HepG2 (cell line): ENCODE measurements at regions not wholly inside any gene's neighbourhood (a gene's known extent, or its start where the extent isn't known, plus 50 kb on each side); places are given as distances from the start of the nearest gene placed in this dataset.

Source experiments
- ATAC-seq: fragments of 200-7000 bp; cut with Tn5 transposase; 3 replicates; pipeline ENCODE4 v1.9.1; 2020; ENCODE audit warnings: mild to moderate bottlenecking, moderate library complexity
- BruUV-seq: library from RNA; stranded (reverse); fragments of 400-500 nt; replicated peaks from 2 replicates; lab custom pipeline; 2021; lab: Mats Ljungman, UMichigan
- CTCF ChIA-PET: fragments of 300-600 bp; formaldehyde crosslinking; extraction: SDS; loops from one replicate; lab custom pipeline; 2021; ENCODE audit warnings: low total read pairs, inconsistent platforms, low intra/inter-chr PET ratio; lab: Yijun Ruan, JAX
- POLR2A ChIA-PET: fragments of 350-600 bp; sonication (Branson Sonifier 250); formaldehyde crosslinking; loops from one replicate; lab custom pipeline; 2020; ENCODE audit warnings: antibody characterized with exemption, inconsistent platforms; lab: Yijun Ruan, JAX
- DNase-seq: peaks from one replicate; pipeline ENCODE4 v3.0.0-alpha.2; 2015; ENCODE audit warnings: low spot score
- FAIRE-seq: peaks from 3 replicates; lab custom pipeline; 2011; peaks lifted over from hg19 to GRCh38; lab: Jason Lieb, UNC
- H2AFZ ChIP-seq: one replicate; pipeline ENCODE4 v1.6.1; 2011; ENCODE audit warnings: low read length, inconsistent platforms
- H3K27ac ChIP-seq: fragments of 300-600 bp; 3 replicates; pipeline ENCODE4 v1.8.0; 2011; ENCODE audit warnings: mixed run types, mild to moderate bottlenecking, mixed read lengths, low read length, inconsistent platforms; ENCODE audit not compliant: insufficient read depth; ENCODE audit errors: extremely low read length
- H3K27me3 ChIP-seq, 2 experiments: fragments of 200-600 bp in 1 of 2; 2 replicates in 1 of 2; 3 replicates in 1 of 2; pipeline versions ENCODE4 v1.6.0 to v1.8.0; 2011; ENCODE audit warnings: low read length in 2 of 2, mild to moderate bottlenecking in 2 of 2, moderate library complexity in 2 of 2, inconsistent platforms in 1 of 2; ENCODE audit not compliant: insufficient read depth in 2 of 2, control insufficient read depth in 1 of 2
- H3K36me3 ChIP-seq, 2 experiments: fragments of 200-600 bp in 1 of 2; replicated peaks in 1 of 2; 2 replicates in 1 of 2; 3 replicates in 1 of 2; pipeline versions ENCODE4 v1.5.1 to v1.8.0; 2011; ENCODE audit warnings: low read length in 2 of 2, inconsistent platforms in 1 of 2; ENCODE audit not compliant: insufficient read depth in 2 of 2, control insufficient read depth in 1 of 2
- H3K4me1 ChIP-seq: 2 replicates; pipeline ENCODE4 v1.5.1; 2012; ENCODE audit warnings: low read length, inconsistent platforms; ENCODE audit not compliant: insufficient read depth
- H3K4me2 ChIP-seq: 2 replicates; pipeline ENCODE4 v1.6.0; 2011; ENCODE audit warnings: low read depth, low read length, inconsistent platforms
- H3K4me3 ChIP-seq, 3 experiments: fragments of 200-600 bp in 1 of 3; sonication (generic), shearing (Covaris generic) in 1 of 3; replicated peaks in 1 of 3; 2 replicates each; pipeline ENCODE4 v1.5.1; 2011 to 2016; ENCODE audit warnings: low read length in 3 of 3, inconsistent platforms in 2 of 3, low read depth in 2 of 3, mild to moderate bottlenecking in 2 of 3, control low read depth in 1 of 3, mixed read lengths in 1 of 3; ENCODE audit not compliant: insufficient read depth in 1 of 3
- H3K79me2 ChIP-seq: one replicate; pipeline ENCODE4 v1.6.1; 2011; ENCODE audit warnings: low read length, inconsistent platforms; ENCODE audit not compliant: insufficient read depth
- H3K9ac ChIP-seq: 2 replicates; pipeline ENCODE4 v1.6.0; 2011; ENCODE audit warnings: mild to moderate bottlenecking, low read depth, low read length, inconsistent platforms; ENCODE audit not compliant: insufficient read depth
- H3K9me3 ChIP-seq: 2 replicates; pipeline ENCODE4 v1.5.1; 2012; ENCODE audit warnings: mild to moderate bottlenecking, low read length
- H4K20me1 ChIP-seq: 2 replicates; pipeline ENCODE4 v1.6.0; 2011; ENCODE audit warnings: inconsistent platforms, mild to moderate bottlenecking, low read length, moderate library complexity; ENCODE audit not compliant: insufficient read depth
- EHMT2 ChIP-seq: fragments of 200-600 bp; sonication (generic); IDR thresholded peaks from 2 replicates; pipeline ENCODE4 v1.7.0; 2017; ENCODE audit warnings: antibody characterized with exemption, low read depth, low read length, borderline replicate concordance
- IRF2 ChIP-seq: IDR thresholded peaks from 2 replicates; pipeline ENCODE4 v1.6.1; 2018; ENCODE audit warnings: missing genetic modification reagents, missing compliant biosample characterization
- KLF11 ChIP-seq: IDR thresholded peaks from 2 replicates; pipeline ENCODE4 v1.6.1; 2016; ENCODE audit warnings: missing compliant biosample characterization
- ZNF12 ChIP-seq: sonication (generic); formaldehyde crosslinking; IDR thresholded peaks from 2 replicates; pipeline ENCODE4 v1.5.0; 2020; ENCODE audit warnings: missing genetic modification reagents
- ZNF292 ChIP-seq: sonication (generic); formaldehyde crosslinking; IDR thresholded peaks from 2 replicates; pipeline ENCODE4 v1.8.1; 2022; ENCODE audit warnings: mild to moderate bottlenecking, low read depth, missing genetic modification reagents, borderline replicate concordance
- ZNF350 ChIP-seq: sonication (generic); formaldehyde crosslinking; IDR thresholded peaks from 2 replicates; pipeline ENCODE4 v1.4.0; 2020; ENCODE audit warnings: mild to moderate bottlenecking, low read depth, missing genetic modification reagents, borderline replicate concordance
- ZNF550 ChIP-seq: sonication (generic); formaldehyde crosslinking; IDR thresholded peaks from 2 replicates; pipeline ENCODE4 v1.4.0; 2020; ENCODE audit warnings: mild to moderate bottlenecking, missing genetic modification reagents, borderline replicate concordance
- ZNF672 ChIP-seq: sonication (generic); formaldehyde crosslinking; IDR thresholded peaks from 2 replicates; pipeline ENCODE4 v1.8.1; 2022; ENCODE audit warnings: missing genetic modification reagents
- ZNF75D ChIP-seq: sonication (generic); formaldehyde crosslinking; IDR thresholded peaks from 2 replicates; pipeline ENCODE4 v1.8.1; 2023; ENCODE audit warnings: missing genetic modification reagents, mild to moderate bottlenecking, borderline replicate concordance
- ZNF776 ChIP-seq: sonication (generic); formaldehyde crosslinking; IDR thresholded peaks from 2 replicates; pipeline ENCODE4 v1.4.0; 2020; ENCODE audit warnings: mild to moderate bottlenecking, missing genetic modification reagents
- WGBS: methylation state at CpG from one replicate; pipeline ENCODE4 v1.1.6; 2017; ENCODE audit warnings: low lambda C conversion rate; 5-methylcytosine and 5-hydroxymethylcytosine counted together
- in situ Hi-C: cut with HindIII; loops from 2 replicates; pipeline ENCODE4 v1.10.0; 2017; ENCODE audit warnings: low pct_unique_long_range_greater_than_20kb; ENCODE audit not compliant: extremely low pct_ligation_motif_present
- intact Hi-C: fragments of 100-400 bp; cut with micrococcal nuclease; formaldehyde crosslinking; loops from one replicate; pipeline ENCODE4 v1.10.0; 2022; ENCODE audit not compliant: unreplicated experiment
- TF ChIP-seq, protein P1 (sequence below): sonication (generic); formaldehyde crosslinking; IDR thresholded peaks from 2 replicates; pipeline ENCODE4 v1.4.0; 2020; ENCODE audit warnings: mild to moderate bottlenecking, missing genetic modification reagents
- TF ChIP-seq, protein P2 (sequence below): sonication (generic); formaldehyde crosslinking; IDR thresholded peaks from 2 replicates; pipeline ENCODE4 v1.5.0; 2020; ENCODE audit warnings: mild to moderate bottlenecking, missing genetic modification reagents
- TF ChIP-seq, protein P3 (sequence below): sonication (generic); formaldehyde crosslinking; IDR thresholded peaks from 2 replicates; pipeline ENCODE4 v1.4.0; 2020; ENCODE audit warnings: missing genetic modification reagents
- TF ChIP-seq, protein P4 (sequence below): sonication (generic); formaldehyde crosslinking; IDR thresholded peaks from 2 replicates; pipeline ENCODE4 v1.4.0; 2020; ENCODE audit warnings: missing genetic modification reagents
- TF ChIP-seq, protein P5 (sequence below): sonication (generic); IDR thresholded peaks from 2 replicates; pipeline ENCODE4 v1.6.1; 2016; ENCODE audit warnings: low read depth, borderline replicate concordance

DNA sequence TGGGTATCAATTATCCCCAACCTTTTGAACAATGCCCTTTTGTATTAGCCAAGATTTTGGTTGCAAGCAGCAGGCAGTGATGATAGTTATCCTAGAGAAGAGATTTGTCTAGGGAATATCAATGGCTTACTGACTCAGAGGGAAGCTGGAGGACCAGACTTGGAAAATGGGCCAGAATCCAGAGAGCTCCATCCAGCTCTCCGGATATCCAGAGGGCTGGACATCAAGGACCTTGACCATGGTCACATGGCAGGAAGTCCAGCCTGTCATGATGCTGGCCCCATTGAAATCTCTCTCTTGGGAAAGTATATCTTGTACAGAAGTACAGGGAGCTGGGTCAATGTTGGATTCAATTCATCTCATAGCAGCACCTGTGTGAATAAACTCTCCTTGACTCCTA, 148.5 kb upstream of the PDZRN3 start:
- no peak overlapping the region for H3K4me2 ChIP-seq
- no peak overlapping the region for H2AFZ ChIP-seq
- no peaks in the 10 kb centered on the region for H4K20me1 ChIP-seq
- POLR2A ChIA-PET: no interaction called here
- FAIRE-seq: no peak
- intact Hi-C loops: no loop called here
- CTCF ChIA-PET: no interaction called here
- in situ Hi-C loops: no loop called here
- no peak for DNase-seq
- H3K27ac ChIP-seq: no peak overlapping the region
- no peaks in the 10 kb centered on the region for H3K4me1 ChIP-seq
- H3K79me2 ChIP-seq: no peaks in the 10 kb centered on the region
- no TSS peak for BruUV-seq
- no peaks in the 10 kb centered on the region; the same call in 1 of the 2 replicates for H3K9me3 ChIP-seq
- no peak overlapping the region for H3K4me3 ChIP-seq
- no peaks in the 10 kb centered on the region for H3K36me3 ChIP-seq
- 0% methylated on average over 1 of the region's 1 CpG for WGBS
- no peak for ATAC-seq
- H3K27me3 ChIP-seq: no peaks in the 10 kb centered on the region
- no peak overlapping the region for H3K9ac ChIP-seq
- TF ChIP-seq, protein P1, sequence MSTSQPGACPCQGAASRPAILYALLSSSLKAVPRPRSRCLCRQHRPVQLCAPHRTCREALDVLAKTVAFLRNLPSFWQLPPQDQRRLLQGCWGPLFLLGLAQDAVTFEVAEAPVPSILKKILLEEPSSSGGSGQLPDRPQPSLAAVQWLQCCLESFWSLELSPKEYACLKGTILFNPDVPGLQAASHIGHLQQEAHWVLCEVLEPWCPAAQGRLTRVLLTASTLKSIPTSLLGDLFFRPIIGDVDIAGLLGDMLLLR (CRISPR knock-in tag): no peak
- TF ChIP-seq ZNF350 (CRISPR knock-in tag): no peak
- no peak for TF ChIP-seq ZNF75D
- no peak for TF ChIP-seq ZNF12 (CRISPR knock-in tag)
- TF ChIP-seq, protein P2, sequence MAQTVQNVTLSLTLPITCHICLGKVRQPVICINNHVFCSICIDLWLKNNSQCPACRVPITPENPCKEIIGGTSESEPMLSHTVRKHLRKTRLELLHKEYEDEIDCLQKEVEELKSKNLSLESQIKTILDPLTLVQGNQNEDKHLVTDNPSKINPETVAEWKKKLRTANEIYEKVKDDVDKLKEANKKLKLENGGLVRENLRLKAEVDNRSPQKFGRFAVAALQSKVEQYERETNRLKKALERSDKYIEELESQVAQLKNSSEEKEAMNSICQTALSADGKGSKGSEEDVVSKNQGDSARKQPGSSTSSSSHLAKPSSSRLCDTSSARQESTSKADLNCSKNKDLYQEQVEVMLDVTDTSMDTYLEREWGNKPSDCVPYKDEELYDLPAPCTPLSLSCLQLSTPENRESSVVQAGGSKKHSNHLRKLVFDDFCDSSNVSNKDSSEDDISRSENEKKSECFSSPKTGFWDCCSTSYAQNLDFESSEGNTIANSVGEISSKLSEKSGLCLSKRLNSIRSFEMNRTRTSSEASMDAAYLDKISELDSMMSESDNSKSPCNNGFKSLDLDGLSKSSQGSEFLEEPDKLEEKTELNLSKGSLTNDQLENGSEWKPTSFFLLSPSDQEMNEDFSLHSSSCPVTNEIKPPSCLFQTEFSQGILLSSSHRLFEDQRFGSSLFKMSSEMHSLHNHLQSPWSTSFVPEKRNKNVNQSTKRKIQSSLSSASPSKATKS (CRISPR knock-in tag): no peak
- no peak for TF ChIP-seq IRF2 (CRISPR knock-in tag)
- TF ChIP-seq KLF11 (CRISPR knock-in tag): no peak
- TF ChIP-seq, protein P3, sequence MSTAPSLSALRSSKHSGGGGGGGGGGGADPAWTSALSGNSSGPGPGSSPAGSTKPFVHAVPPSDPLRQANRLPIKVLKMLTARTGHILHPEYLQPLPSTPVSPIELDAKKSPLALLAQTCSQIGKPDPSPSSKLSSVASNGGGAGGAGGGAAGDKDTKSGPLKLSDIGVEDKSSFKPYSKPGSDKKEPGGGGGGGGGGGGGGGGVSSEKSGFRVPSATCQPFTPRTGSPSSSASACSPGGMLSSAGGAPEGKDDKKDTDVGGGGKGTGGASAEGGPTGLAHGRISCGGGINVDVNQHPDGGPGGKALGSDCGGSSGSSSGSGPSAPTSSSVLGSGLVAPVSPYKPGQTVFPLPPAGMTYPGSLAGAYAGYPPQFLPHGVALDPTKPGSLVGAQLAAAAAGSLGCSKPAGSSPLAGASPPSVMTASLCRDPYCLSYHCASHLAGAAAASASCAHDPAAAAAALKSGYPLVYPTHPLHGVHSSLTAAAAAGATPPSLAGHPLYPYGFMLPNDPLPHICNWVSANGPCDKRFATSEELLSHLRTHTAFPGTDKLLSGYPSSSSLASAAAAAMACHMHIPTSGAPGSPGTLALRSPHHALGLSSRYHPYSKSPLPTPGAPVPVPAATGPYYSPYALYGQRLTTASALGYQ: no peak
- no peak for TF ChIP-seq ZNF672 (CRISPR knock-in tag)
- no peak for TF ChIP-seq EHMT2
- TF ChIP-seq ZNF550 (CRISPR knock-in tag): no peak
- TF ChIP-seq, protein P4, sequence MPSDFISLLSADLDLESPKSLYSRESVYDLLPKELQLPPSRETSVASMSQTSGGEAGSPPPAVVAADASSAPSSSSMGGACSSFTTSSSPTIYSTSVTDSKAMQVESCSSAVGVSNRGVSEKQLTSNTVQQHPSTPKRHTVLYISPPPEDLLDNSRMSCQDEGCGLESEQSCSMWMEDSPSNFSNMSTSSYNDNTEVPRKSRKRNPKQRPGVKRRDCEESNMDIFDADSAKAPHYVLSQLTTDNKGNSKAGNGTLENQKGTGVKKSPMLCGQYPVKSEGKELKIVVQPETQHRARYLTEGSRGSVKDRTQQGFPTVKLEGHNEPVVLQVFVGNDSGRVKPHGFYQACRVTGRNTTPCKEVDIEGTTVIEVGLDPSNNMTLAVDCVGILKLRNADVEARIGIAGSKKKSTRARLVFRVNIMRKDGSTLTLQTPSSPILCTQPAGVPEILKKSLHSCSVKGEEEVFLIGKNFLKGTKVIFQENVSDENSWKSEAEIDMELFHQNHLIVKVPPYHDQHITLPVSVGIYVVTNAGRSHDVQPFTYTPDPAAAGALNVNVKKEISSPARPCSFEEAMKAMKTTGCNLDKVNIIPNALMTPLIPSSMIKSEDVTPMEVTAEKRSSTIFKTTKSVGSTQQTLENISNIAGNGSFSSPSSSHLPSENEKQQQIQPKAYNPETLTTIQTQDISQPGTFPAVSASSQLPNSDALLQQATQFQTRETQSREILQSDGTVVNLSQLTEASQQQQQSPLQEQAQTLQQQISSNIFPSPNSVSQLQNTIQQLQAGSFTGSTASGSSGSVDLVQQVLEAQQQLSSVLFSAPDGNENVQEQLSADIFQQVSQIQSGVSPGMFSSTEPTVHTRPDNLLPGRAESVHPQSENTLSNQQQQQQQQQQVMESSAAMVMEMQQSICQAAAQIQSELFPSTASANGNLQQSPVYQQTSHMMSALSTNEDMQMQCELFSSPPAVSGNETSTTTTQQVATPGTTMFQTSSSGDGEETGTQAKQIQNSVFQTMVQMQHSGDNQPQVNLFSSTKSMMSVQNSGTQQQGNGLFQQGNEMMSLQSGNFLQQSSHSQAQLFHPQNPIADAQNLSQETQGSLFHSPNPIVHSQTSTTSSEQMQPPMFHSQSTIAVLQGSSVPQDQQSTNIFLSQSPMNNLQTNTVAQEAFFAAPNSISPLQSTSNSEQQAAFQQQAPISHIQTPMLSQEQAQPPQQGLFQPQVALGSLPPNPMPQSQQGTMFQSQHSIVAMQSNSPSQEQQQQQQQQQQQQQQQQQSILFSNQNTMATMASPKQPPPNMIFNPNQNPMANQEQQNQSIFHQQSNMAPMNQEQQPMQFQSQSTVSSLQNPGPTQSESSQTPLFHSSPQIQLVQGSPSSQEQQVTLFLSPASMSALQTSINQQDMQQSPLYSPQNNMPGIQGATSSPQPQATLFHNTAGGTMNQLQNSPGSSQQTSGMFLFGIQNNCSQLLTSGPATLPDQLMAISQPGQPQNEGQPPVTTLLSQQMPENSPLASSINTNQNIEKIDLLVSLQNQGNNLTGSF (CRISPR knock-in tag): no peak
- TF ChIP-seq, protein P5, sequence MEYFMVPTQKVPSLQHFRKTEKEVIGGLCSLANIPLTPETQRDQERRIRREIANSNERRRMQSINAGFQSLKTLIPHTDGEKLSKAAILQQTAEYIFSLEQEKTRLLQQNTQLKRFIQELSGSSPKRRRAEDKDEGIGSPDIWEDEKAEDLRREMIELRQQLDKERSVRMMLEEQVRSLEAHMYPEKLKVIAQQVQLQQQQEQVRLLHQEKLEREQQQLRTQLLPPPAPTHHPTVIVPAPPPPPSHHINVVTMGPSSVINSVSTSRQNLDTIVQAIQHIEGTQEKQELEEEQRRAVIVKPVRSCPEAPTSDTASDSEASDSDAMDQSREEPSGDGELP: no peak
- TF ChIP-seq ZNF776 (CRISPR knock-in tag): no peak
- no peak for TF ChIP-seq ZNF292 (CRISPR knock-in tag)
